Hepatocyte (in vitro differentiated cells): ENCODE measurements at regions not wholly inside any gene's neighbourhood (a gene's known extent, or its start where the extent isn't known, plus 50 kb on each side); places are given as distances from the start of the nearest gene placed in this dataset.

Experiments used
- EZH2 ChIP-seq: fragments of 200-600 bp; sonication (generic); IDR thresholded peaks from 2 replicates; pipeline ENCODE4 v1.6.1; 2016; ENCODE audit warnings: antibody characterized with exemption, mild to moderate bottlenecking, borderline replicate concordance
- TF ChIP-seq, protein P1 (sequence below): fragments of 200-600 bp; sonication (generic); IDR thresholded peaks from 2 replicates; pipeline ENCODE4 v1.5.1; 2016; ENCODE audit warnings: antibody characterized with exemption, mild to moderate bottlenecking; ENCODE audit not compliant: poor library complexity

DNA sequence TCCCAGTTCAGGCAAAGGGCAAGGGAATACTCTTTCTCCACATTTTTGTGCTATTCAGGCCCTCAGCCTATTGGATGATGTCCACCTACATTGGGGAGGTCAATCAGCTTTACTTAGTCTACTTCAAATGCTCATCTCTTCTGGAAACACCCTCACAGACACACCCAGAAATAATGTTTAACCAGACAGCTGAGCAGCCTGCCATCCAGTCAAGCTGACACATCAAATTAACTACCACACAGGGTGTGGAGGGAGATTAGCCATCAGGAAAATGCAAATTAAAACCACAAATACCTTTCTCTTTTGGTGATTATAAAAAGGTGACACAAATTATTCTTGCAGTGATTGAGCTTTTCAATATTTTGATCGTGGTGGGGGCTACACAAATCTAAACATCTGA, 74.7 kb upstream of the FZD8 start:
- TF ChIP-seq, protein P1, sequence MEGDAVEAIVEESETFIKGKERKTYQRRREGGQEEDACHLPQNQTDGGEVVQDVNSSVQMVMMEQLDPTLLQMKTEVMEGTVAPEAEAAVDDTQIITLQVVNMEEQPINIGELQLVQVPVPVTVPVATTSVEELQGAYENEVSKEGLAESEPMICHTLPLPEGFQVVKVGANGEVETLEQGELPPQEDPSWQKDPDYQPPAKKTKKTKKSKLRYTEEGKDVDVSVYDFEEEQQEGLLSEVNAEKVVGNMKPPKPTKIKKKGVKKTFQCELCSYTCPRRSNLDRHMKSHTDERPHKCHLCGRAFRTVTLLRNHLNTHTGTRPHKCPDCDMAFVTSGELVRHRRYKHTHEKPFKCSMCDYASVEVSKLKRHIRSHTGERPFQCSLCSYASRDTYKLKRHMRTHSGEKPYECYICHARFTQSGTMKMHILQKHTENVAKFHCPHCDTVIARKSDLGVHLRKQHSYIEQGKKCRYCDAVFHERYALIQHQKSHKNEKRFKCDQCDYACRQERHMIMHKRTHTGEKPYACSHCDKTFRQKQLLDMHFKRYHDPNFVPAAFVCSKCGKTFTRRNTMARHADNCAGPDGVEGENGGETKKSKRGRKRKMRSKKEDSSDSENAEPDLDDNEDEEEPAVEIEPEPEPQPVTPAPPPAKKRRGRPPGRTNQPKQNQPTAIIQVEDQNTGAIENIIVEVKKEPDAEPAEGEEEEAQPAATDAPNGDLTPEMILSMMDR = no peak
- TF ChIP-seq EZH2 = no peak
